ENCODE measurements at regions not wholly inside any gene's neighbourhood (a gene's known extent, or its start where the extent isn't known, plus 50 kb on each side); places are given as distances from the start of the nearest gene placed in this dataset.

DNA sequence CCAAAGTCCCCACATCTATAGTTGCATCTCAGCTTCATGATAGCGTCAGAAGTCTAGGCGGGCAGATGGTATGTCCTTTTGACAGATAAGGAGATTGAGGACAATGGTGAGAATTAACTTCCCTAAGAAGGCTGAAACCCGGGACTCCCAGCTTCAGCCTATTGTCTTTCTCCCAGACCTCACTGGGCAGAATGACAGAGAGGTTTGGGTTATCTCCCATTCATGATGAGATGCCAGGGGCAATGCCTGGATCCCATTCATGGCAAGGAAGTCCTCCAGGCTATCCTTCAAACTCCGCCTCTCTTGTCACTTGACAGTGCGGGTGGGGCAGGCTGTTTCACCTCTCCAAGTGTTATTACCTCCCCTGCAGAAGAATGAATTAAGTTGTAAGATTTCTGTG lies 100.3 kb downstream of the IRX5 start:
- no peak overlapping the region for H3K27ac ChIP-seq (ENCODE audit: low read depth in 2 of 2, low read length in 2 of 2)
- H3K9ac ChIP-seq (ENCODE audit: low read depth in 1 of 2, low read length in 2 of 2), result no peak overlapping the region
- H3K9me3 ChIP-seq (ENCODE audit: control insufficient read depth in 2 of 2, low read length in 2 of 2), result no peaks in the 10 kb centered on the region
- no peaks in the 10 kb centered on the region for H3K4me1 ChIP-seq (ENCODE audit: control insufficient read depth in 2 of 2, insufficient read depth in 2 of 2, low read length in 2 of 2)
- no peaks in the 10 kb centered on the region for H3K36me3 ChIP-seq (ENCODE audit: control insufficient read depth in 2 of 2, insufficient read depth in 2 of 2, low read length in 2 of 2)
- H3K4me3 ChIP-seq (ENCODE audit: low read length in 2 of 2), result no peak overlapping the region
- H3K27me3 ChIP-seq (ENCODE audit: control insufficient read depth in 2 of 2, insufficient read depth in 2 of 2, low read length in 2 of 2), result no peaks in the 10 kb centered on the region

DNA sequence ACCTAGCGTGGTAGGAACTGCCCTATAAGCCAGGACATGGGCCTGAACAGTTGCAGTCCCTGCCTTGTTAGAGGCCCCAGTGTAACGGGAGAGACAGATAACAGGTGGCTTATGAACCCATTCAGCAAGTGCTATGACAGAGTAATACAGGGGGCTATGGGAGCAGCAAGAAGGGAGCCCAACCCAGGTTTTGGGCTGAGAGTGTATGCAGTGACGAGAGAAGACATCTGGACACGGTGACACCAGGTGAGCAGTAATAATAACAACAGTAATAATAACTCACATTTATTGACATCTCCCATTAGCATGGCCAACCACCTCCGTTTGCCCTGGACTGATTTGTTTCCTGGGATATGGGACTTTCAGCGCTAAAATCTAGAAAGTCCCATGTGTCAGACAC lies 100.8 kb downstream of the IRX5 start:
- H3K27me3 ChIP-seq (ENCODE audit: control insufficient read depth in 2 of 2, insufficient read depth in 2 of 2, low read length in 2 of 2), result no peaks in the 10 kb centered on the region
- no peaks in the 10 kb centered on the region for H3K9me3 ChIP-seq (ENCODE audit: control insufficient read depth in 2 of 2, low read length in 2 of 2)
- no peaks in the 10 kb centered on the region for H3K36me3 ChIP-seq (ENCODE audit: control insufficient read depth in 2 of 2, insufficient read depth in 2 of 2, low read length in 2 of 2)
- no peak overlapping the region for H3K9ac ChIP-seq (ENCODE audit: low read depth in 1 of 2, low read length in 2 of 2)
- H3K4me3 ChIP-seq (ENCODE audit: low read length in 2 of 2), result no peak overlapping the region
- no peak overlapping the region for H3K27ac ChIP-seq (ENCODE audit: low read depth in 2 of 2, low read length in 2 of 2)
- H3K4me1 ChIP-seq (ENCODE audit: control insufficient read depth in 2 of 2, insufficient read depth in 2 of 2, low read length in 2 of 2), result no peaks in the 10 kb centered on the region

DNA sequence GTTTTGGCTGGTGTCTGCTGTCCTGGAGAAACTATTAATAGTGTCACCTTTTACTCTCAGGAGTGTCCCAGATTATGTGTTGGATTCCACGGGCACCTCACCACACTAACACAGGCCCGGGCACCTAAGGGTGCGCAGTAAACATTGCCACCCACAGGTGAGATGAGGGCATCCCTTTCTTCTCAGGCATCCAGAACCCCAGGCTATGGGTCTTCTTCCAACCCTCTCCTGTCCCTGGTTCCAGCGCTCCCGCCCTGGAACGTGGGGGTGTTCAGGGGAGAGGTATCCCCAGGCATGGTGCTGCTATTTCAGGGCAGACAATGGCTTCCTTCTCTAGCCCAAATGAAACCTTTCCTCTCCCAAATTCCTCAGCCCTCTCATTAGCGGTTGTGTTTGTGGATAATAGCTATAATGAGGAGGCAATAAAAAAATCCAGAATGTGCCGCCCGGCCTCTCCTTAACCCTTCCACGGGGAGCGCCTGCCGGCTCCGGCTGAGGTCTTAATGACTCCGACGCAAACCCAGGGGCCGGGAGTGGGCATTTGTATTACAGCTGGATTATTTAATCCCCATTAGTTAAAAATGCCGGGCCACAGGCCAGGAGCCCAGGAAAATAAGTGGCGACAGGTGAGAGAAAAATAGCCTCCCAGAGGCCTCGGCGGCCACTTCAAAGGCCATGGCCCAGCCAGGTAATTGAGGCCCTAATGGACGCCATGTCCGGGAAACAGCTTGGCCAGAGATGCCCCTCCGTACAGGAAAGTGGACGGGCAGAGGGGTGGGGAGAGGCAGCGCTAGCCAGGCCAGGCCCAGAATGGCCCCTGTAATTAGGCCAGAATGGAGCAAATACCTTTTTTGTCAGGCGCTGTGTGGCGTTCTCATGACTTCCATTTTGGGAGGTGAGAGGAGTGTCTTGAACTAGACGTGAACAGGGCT lies 102.8 kb downstream of the IRX5 start:
- Histone ChIP-seq H3K4me1 (ENCODE audit: control insufficient read depth in 2 of 2, insufficient read depth in 2 of 2, low read length in 2 of 2) (no peaks in the 10 kb centered on the region), H3K9me3 (ENCODE audit: control insufficient read depth in 2 of 2, low read length in 2 of 2) (no peaks in the 10 kb centered on the region), H3K27ac (ENCODE audit: low read depth in 2 of 2, low read length in 2 of 2) (no peak overlapping the region), H3K27me3 (ENCODE audit: control insufficient read depth in 2 of 2, insufficient read depth in 2 of 2, low read length in 2 of 2) (no peaks in the 10 kb centered on the region), H3K36me3 (ENCODE audit: control insufficient read depth in 2 of 2, insufficient read depth in 2 of 2, low read length in 2 of 2) (no peaks in the 10 kb centered on the region), H3K9ac (ENCODE audit: low read depth in 1 of 2, low read length in 2 of 2) (no peak overlapping the region), H3K4me3 (ENCODE audit: low read length in 2 of 2) (no peak overlapping the region)

DNA sequence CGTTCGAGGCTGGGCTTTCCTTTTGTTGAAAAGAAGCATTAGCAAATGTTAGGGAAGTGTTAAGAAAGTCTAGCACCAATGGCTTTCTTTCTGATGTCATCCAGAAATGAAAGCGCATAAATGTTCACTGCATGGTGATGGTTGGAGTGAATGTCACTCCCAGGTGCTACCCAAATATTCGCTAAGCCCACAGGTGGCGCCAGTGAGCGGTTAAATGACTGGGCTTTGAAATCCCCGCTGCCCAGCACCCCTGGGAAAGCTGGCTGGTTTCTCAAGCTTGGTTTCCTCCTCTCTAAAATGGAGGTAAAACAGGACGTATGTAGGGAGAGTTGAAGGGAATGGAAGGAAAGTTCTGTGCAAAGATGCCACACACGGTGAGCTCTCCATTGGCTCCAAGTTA lies 104.4 kb downstream of the IRX5 start:
- Histone ChIP-seq H3K36me3 (ENCODE audit: control insufficient read depth in 2 of 2, insufficient read depth in 2 of 2, low read length in 2 of 2) (no peaks in the 10 kb centered on the region), H3K27me3 (ENCODE audit: control insufficient read depth in 2 of 2, insufficient read depth in 2 of 2, low read length in 2 of 2) (no peaks in the 10 kb centered on the region), H3K9me3 (ENCODE audit: control insufficient read depth in 2 of 2, low read length in 2 of 2) (no peaks in the 10 kb centered on the region), H3K9ac (ENCODE audit: low read depth in 1 of 2, low read length in 2 of 2) (no peak overlapping the region), H3K27ac (ENCODE audit: low read depth in 2 of 2, low read length in 2 of 2) (no peak overlapping the region), H3K4me3 (ENCODE audit: low read length in 2 of 2) (no peak overlapping the region), H3K4me1 (ENCODE audit: control insufficient read depth in 2 of 2, insufficient read depth in 2 of 2, low read length in 2 of 2) (no peaks in the 10 kb centered on the region)

DNA sequence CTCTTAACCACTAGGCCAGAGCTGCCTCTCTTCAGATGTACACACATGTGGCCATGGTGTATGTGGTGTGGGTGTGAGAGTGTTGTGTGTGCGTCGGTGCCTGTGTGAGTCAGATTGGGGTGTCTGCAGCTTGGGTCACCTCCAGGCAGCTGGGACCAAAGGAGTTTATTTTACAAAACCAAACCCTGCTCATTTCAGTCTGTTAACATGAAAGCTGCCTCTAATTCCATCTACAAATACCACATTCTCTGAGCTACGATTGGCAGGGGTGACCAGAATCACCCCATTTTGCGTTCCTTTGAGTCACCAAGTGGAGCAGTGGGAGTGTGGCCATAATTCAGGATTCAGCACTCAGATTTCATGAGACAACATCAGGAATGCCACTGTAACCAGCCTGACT lies 105.3 kb downstream of the IRX5 start:
- Histone ChIP-seq H3K4me3 (ENCODE audit: low read length in 2 of 2) (no peak overlapping the region), H3K27ac (ENCODE audit: low read depth in 2 of 2, low read length in 2 of 2) (no peak overlapping the region), H3K27me3 (ENCODE audit: control insufficient read depth in 2 of 2, insufficient read depth in 2 of 2, low read length in 2 of 2) (no peaks in the 10 kb centered on the region), H3K9me3 (ENCODE audit: control insufficient read depth in 2 of 2, low read length in 2 of 2) (peaks cover 0 to under 1% of the 10 kb centered on the region in 2 donors), H3K36me3 (ENCODE audit: control insufficient read depth in 2 of 2, insufficient read depth in 2 of 2, low read length in 2 of 2) (no peaks in the 10 kb centered on the region), H3K4me1 (ENCODE audit: control insufficient read depth in 2 of 2, insufficient read depth in 2 of 2, low read length in 2 of 2) (no peaks in the 10 kb centered on the region), H3K9ac (ENCODE audit: low read depth in 1 of 2, low read length in 2 of 2) (no peak overlapping the region)

DNA sequence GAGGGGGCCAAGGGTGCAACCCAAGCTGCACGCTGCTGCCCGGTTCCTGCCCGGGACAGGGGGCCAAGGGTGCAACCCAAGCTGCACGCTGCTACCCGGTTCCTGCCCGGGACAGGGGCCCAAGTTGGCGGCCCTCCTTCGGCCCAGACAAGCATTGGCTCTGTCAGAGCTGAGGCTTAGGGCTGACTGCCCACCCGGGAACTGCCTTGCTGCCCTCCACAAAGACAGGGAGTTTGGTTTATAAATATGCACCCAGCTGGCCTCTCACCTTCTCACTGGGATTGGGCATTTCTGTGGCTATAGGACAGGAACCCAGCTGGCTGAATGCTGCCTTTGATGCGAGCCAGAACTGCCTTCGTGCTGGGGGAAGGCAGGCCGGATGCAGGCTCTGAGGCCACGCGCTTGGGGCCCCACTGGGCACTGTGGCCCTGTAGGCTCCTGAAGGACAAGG lies 105.7 kb downstream of the IRX5 start:
- no peak overlapping the region for H3K27ac ChIP-seq (ENCODE audit: low read depth in 2 of 2, low read length in 2 of 2)
- H3K9me3 ChIP-seq (ENCODE audit: control insufficient read depth in 2 of 2, low read length in 2 of 2), result peaks cover 0 to 2% of the 10 kb centered on the region in 2 donors
- no peak overlapping the region for H3K9ac ChIP-seq (ENCODE audit: low read depth in 1 of 2, low read length in 2 of 2)
- no peak overlapping the region for H3K4me3 ChIP-seq (ENCODE audit: low read length in 2 of 2)
- no peaks in the 10 kb centered on the region for H3K4me1 ChIP-seq (ENCODE audit: control insufficient read depth in 2 of 2, insufficient read depth in 2 of 2, low read length in 2 of 2)
- H3K27me3 ChIP-seq (ENCODE audit: control insufficient read depth in 2 of 2, insufficient read depth in 2 of 2, low read length in 2 of 2), result no peaks in the 10 kb centered on the region
- H3K36me3 ChIP-seq (ENCODE audit: control insufficient read depth in 2 of 2, insufficient read depth in 2 of 2, low read length in 2 of 2), result no peaks in the 10 kb centered on the region

DNA sequence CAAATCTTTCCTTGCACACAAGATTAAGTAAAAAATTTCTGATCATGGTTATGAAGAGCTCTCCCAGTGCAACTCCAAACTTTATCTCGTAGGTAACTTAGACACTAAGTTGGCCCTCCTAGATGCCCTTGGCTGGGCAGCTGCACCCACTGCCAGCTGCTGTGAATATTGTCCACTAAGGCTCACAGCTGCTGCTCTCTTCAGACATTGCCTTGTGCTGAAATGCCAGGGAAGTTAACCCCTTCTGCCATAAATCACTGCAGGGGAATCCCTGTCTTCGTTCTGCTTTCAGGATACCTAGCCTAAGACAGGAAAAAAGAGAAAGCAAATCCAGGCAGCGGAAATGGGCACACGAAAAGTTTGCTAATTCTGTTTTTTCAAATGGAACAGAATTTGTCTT lies 106.4 kb downstream of the IRX5 start:
- H3K9me3 ChIP-seq (ENCODE audit: control insufficient read depth in 2 of 2, low read length in 2 of 2), result peaks cover 0 to 2% of the 10 kb centered on the region in 2 donors
- H3K9ac ChIP-seq (ENCODE audit: low read depth in 1 of 2, low read length in 2 of 2), result no peak overlapping the region
- no peaks in the 10 kb centered on the region for H3K36me3 ChIP-seq (ENCODE audit: control insufficient read depth in 2 of 2, insufficient read depth in 2 of 2, low read length in 2 of 2)
- no peak overlapping the region for H3K27ac ChIP-seq (ENCODE audit: low read depth in 2 of 2, low read length in 2 of 2)
- H3K4me1 ChIP-seq (ENCODE audit: control insufficient read depth in 2 of 2, insufficient read depth in 2 of 2, low read length in 2 of 2), result no peaks in the 10 kb centered on the region
- no peak overlapping the region for H3K4me3 ChIP-seq (ENCODE audit: low read length in 2 of 2)
- H3K27me3 ChIP-seq (ENCODE audit: control insufficient read depth in 2 of 2, insufficient read depth in 2 of 2, low read length in 2 of 2), result peaks cover 0 to 4% of the 10 kb centered on the region in 2 donors

DNA sequence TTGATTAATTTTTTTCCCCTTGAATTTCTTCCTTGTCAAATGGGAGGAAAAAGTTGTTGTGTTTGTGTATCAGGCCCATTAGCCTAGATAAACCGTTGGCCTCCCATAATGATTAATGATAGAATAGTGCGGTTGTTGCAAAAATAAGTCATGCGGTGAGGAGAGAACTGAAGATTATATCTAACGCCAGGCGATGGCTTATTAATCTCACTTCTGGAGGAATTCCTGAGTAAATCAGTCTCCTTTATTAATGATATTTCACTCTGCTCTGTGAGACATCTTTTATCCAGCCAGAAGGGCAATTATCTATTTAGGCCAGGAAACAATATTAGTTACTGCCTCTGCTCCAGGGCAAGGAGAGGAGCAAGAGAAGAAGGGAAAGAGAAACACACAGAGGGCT lies 107.3 kb downstream of the IRX5 start:
- H3K27ac ChIP-seq (ENCODE audit: low read depth in 2 of 2, low read length in 2 of 2), result no peak overlapping the region
- H3K9ac ChIP-seq (ENCODE audit: low read depth in 1 of 2, low read length in 2 of 2), result no peak overlapping the region
- peaks cover 0 to 4% of the 10 kb centered on the region in 2 donors for H3K27me3 ChIP-seq (ENCODE audit: control insufficient read depth in 2 of 2, insufficient read depth in 2 of 2, low read length in 2 of 2)
- H3K4me3 ChIP-seq (ENCODE audit: low read length in 2 of 2), result no peak overlapping the region
- H3K9me3 ChIP-seq (ENCODE audit: control insufficient read depth in 2 of 2, low read length in 2 of 2), result peaks cover 0 to 2% of the 10 kb centered on the region in 2 donors
- no peaks in the 10 kb centered on the region for H3K4me1 ChIP-seq (ENCODE audit: control insufficient read depth in 2 of 2, insufficient read depth in 2 of 2, low read length in 2 of 2)
- H3K36me3 ChIP-seq (ENCODE audit: control insufficient read depth in 2 of 2, insufficient read depth in 2 of 2, low read length in 2 of 2), result no peaks in the 10 kb centered on the region

DNA sequence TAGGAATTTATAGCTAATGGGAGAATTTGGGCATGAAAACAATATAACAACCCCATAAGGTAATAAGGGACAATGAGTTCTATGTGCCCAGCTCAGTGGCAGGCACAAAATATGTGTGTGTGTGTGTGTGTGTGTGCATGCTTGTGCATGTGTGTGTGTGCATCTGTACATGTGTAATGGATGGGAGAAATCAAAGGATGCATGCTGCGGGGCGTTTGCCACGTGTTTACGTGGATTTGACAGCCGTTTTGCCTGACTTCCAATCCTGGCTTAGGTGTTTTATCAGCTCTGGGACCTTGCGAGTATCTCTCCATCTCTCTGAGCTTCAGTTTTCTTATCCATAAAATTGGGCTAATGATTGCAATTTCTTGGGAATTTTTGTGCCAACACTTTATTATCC lies 108.4 kb downstream of the IRX5 start:
- no peak overlapping the region for H3K9ac ChIP-seq (ENCODE audit: low read depth in 1 of 2, low read length in 2 of 2)
- peaks cover 0 to 4% of the 10 kb centered on the region in 2 donors for H3K27me3 ChIP-seq (ENCODE audit: control insufficient read depth in 2 of 2, insufficient read depth in 2 of 2, low read length in 2 of 2)
- no peaks in the 10 kb centered on the region for H3K4me1 ChIP-seq (ENCODE audit: control insufficient read depth in 2 of 2, insufficient read depth in 2 of 2, low read length in 2 of 2)
- H3K9me3 ChIP-seq (ENCODE audit: control insufficient read depth in 2 of 2, low read length in 2 of 2), result peaks cover 0 to 2% of the 10 kb centered on the region in 2 donors
- no peaks in the 10 kb centered on the region for H3K36me3 ChIP-seq (ENCODE audit: control insufficient read depth in 2 of 2, insufficient read depth in 2 of 2, low read length in 2 of 2)
- H3K27ac ChIP-seq (ENCODE audit: low read depth in 2 of 2, low read length in 2 of 2), result no peak overlapping the region
- H3K4me3 ChIP-seq (ENCODE audit: low read length in 2 of 2), result no peak overlapping the region

DNA sequence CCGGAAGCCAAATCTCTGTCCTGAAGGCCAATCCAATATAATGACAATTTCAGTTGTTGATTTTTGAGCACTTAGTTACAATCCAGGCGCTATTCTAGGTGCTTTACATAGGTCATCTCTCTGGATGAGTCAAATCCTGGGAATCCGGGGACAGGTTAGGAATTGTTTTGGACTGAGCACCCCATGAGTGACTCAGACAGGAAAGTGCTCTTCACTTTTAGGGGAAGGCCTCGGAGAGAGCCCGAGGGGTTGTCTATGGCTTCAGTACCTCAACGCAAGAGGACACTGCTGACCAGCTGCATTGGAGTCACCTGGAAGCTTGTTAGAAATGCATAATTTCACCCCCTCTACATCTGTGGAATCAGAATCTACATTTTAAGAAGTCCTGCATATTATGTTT lies 108.8 kb downstream of the IRX5 start:
- peaks cover 0 to 4% of the 10 kb centered on the region in 2 donors for H3K27me3 ChIP-seq (ENCODE audit: control insufficient read depth in 2 of 2, insufficient read depth in 2 of 2, low read length in 2 of 2)
- no peaks in the 10 kb centered on the region for H3K4me1 ChIP-seq (ENCODE audit: control insufficient read depth in 2 of 2, insufficient read depth in 2 of 2, low read length in 2 of 2)
- no peak overlapping the region for H3K4me3 ChIP-seq (ENCODE audit: low read length in 2 of 2)
- H3K36me3 ChIP-seq (ENCODE audit: control insufficient read depth in 2 of 2, insufficient read depth in 2 of 2, low read length in 2 of 2), result no peaks in the 10 kb centered on the region
- H3K27ac ChIP-seq (ENCODE audit: low read depth in 2 of 2, low read length in 2 of 2), result no peak overlapping the region
- peaks cover 0 to 2% of the 10 kb centered on the region in 2 donors for H3K9me3 ChIP-seq (ENCODE audit: control insufficient read depth in 2 of 2, low read length in 2 of 2)
- H3K9ac ChIP-seq (ENCODE audit: low read depth in 1 of 2, low read length in 2 of 2), result no peak overlapping the region
